ENCODE measurements at regions not wholly inside any gene's neighbourhood (a gene's known extent, or its start where the extent isn't known, plus 50 kb on each side); places are given as distances from the start of the nearest gene placed in this dataset.

DNA sequence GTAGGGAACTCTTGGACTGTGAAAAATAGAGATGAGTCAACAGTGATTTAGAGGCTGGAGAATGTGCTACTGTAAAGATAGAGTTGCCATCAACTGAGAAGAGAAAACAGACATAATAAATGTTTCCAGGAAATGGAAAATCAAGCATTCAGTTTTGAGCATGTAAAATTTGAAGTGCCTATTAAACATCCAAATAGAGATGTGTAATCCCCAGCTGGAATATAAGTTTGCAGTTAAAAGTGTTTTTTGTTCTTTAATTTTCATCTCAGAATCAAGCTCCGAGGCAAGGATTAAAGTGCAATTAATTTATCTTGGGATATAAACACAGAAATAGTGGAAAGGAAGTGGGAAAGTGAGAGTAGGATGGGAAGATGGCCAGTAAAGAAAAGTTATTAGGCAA is 666.0 kb upstream of the RAG2 start:
- TF ChIP-seq, protein P1, sequence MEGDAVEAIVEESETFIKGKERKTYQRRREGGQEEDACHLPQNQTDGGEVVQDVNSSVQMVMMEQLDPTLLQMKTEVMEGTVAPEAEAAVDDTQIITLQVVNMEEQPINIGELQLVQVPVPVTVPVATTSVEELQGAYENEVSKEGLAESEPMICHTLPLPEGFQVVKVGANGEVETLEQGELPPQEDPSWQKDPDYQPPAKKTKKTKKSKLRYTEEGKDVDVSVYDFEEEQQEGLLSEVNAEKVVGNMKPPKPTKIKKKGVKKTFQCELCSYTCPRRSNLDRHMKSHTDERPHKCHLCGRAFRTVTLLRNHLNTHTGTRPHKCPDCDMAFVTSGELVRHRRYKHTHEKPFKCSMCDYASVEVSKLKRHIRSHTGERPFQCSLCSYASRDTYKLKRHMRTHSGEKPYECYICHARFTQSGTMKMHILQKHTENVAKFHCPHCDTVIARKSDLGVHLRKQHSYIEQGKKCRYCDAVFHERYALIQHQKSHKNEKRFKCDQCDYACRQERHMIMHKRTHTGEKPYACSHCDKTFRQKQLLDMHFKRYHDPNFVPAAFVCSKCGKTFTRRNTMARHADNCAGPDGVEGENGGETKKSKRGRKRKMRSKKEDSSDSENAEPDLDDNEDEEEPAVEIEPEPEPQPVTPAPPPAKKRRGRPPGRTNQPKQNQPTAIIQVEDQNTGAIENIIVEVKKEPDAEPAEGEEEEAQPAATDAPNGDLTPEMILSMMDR (IDR thresholded peaks at IDR 0.05; ENCODE audit: insufficient read depth, low read length): no peak
- TF ChIP-seq POLR2AphosphoS5 (IDR thresholded peaks at IDR 0.05; ENCODE audit: low read depth): no peak

Measured in HL-60 (cell line).